K562 (cell line): ENCODE measurements at regions not wholly inside any gene's neighbourhood (a gene's known extent, or its start where the extent isn't known, plus 50 kb on each side); places are given as distances from the start of the nearest gene placed in this dataset.

Experiments
- ATAC-seq: fragments of 200-7000 bp; cut with Tn5 transposase; 3 replicates; pipeline ENCODE4 v1.9.1; 2020; ENCODE audit warnings: moderate library complexity
- BruUV-seq: library from RNA; stranded (reverse); fragments of 400-500 nt; replicated peaks from 2 replicates; lab custom pipeline; 2021; lab: Mats Ljungman, UMichigan
- CTCF ChIA-PET: fragments of 300-600 bp; formaldehyde crosslinking; extraction: SDS; loops from one replicate; lab custom pipeline; 2021; ENCODE audit warnings: low intra/inter-chr PET ratio; lab: Yijun Ruan, JAX
- POLR2A ChIA-PET: fragments of 300-600, 350-650 bp; sonication (Branson Sonifier 250); formaldehyde crosslinking; extraction: SDS; loops from one replicate; lab custom pipeline; 2021; ENCODE audit warnings: antibody characterized with exemption, inconsistent platforms; lab: Yijun Ruan, JAX
- DNase-seq, 4 experiments: peaks; one replicate each; pipeline versions ENCODE4 v3.0.0 to v3.0.0-alpha.2; 2011 to 2018; ENCODE audit warnings: low spot score in 3 of 4, mixed read lengths in 3 of 4; ENCODE audit errors: extremely low read depth in 1 of 4
- FAIRE-seq: peaks from 2 replicates; lab custom pipeline; 2011; peaks lifted over from hg19 to GRCh38; lab: Jason Lieb, UNC
- H2AFZ ChIP-seq: 2 replicates; pipeline ENCODE4 v1.6.0; 2011; ENCODE audit warnings: low read depth, low read length, control low read depth, inconsistent platforms
- H3K27ac ChIP-seq: fragments of 200-600 bp; 3 replicates; pipeline ENCODE4 v1.8.0; 2011; ENCODE audit warnings: low read depth, mild to moderate bottlenecking, control low read depth, inconsistent platforms, low read length, moderate library complexity, mixed read lengths; ENCODE audit errors: extremely low read depth
- H3K27me3 ChIP-seq, 2 experiments: fragments of 300-600 bp in 1 of 2; 2 replicates in 1 of 2; 3 replicates in 1 of 2; pipeline versions ENCODE4 v1.6.0 to v1.8.0; 2011; ENCODE audit warnings: inconsistent platforms in 2 of 2, low read length in 2 of 2, mild to moderate bottlenecking in 1 of 2, mixed read lengths in 1 of 2, moderate library complexity in 1 of 2; ENCODE audit not compliant: control insufficient read depth in 2 of 2, insufficient read depth in 2 of 2
- H3K36me3 ChIP-seq: fragments of 300-600 bp; 3 replicates; pipeline ENCODE4 v1.8.0; 2011; ENCODE audit warnings: mild to moderate bottlenecking, low read length, inconsistent platforms; ENCODE audit not compliant: control insufficient read depth, insufficient read depth
- H3K4me1 ChIP-seq, 2 experiments: fragments of 200-600 bp in 1 of 2; replicated peaks in 1 of 2; 2 replicates in 1 of 2; 3 replicates in 1 of 2; pipeline versions ENCODE4 v1.5.1 to v1.8.0; 2011; ENCODE audit warnings: inconsistent platforms in 2 of 2, low read length in 2 of 2, mild to moderate bottlenecking in 1 of 2, mixed read lengths in 1 of 2, moderate library complexity in 1 of 2; ENCODE audit not compliant: control insufficient read depth in 2 of 2, insufficient read depth in 2 of 2
- H3K4me2 ChIP-seq: 2 replicates; pipeline ENCODE4 v1.6.1; 2011; ENCODE audit warnings: low read length, control low read depth, inconsistent platforms, mixed read lengths; ENCODE audit not compliant: insufficient read depth
- H3K4me3 ChIP-seq: fragments of 200-600 bp; sonication (generic), shearing (Covaris generic); 2 replicates; pipeline ENCODE4 v1.5.1; 2016; ENCODE audit warnings: control low read depth, inconsistent platforms
- H3K79me2 ChIP-seq: fragments of 200-600 bp; 3 replicates; pipeline ENCODE4 v1.8.0; 2011; ENCODE audit warnings: low read length, inconsistent platforms; ENCODE audit not compliant: control insufficient read depth, insufficient read depth
- H3K9ac ChIP-seq, 2 experiments: 2 replicates each; pipeline versions ENCODE4 v1.6.0 to v1.6.1; 2011; ENCODE audit warnings: low read depth in 2 of 2, low read length in 2 of 2, control low read depth in 1 of 2, inconsistent platforms in 1 of 2, mild to moderate bottlenecking in 1 of 2, mixed read lengths in 1 of 2; ENCODE audit not compliant: insufficient read depth in 1 of 2
- H3K9me1 ChIP-seq: one replicate; pipeline ENCODE4 v1.6.0; 2011; ENCODE audit warnings: inconsistent platforms, mild to moderate bottlenecking, low read length, moderate library complexity; ENCODE audit not compliant: control insufficient read depth, insufficient read depth
- H3K9me3 ChIP-seq: replicated peaks from 2 replicates; pipeline ENCODE4 v1.5.1; 2011; ENCODE audit warnings: low read depth, low read length, inconsistent platforms; ENCODE audit not compliant: control insufficient read depth, insufficient read depth
- H4K20me1 ChIP-seq: replicated peaks from 2 replicates; pipeline ENCODE4 v1.6.1; 2011; ENCODE audit warnings: low read length, inconsistent platforms, mixed read lengths; ENCODE audit not compliant: control insufficient read depth, insufficient read depth
- BRCA1 ChIP-seq, 2 experiments: fragments of 450-650 bp in 1 of 2; sonication (generic) in 1 of 2; formaldehyde crosslinking in 1 of 2; IDR thresholded peaks; 2 replicates each; pipeline versions ENCODE4 v1.5.0 to v1.6.1; 2017 to 2020; ENCODE audit warnings: mild to moderate bottlenecking in 1 of 2, missing genetic modification reagents in 1 of 2
- CC2D1A ChIP-seq: fragments of 450-650 bp; IDR thresholded peaks from 2 replicates; pipeline ENCODE4 v1.6.1; 2017; ENCODE audit warnings: mild to moderate bottlenecking
- CEBPG ChIP-seq, 3 experiments: fragments of 200-800 bp in 1 of 3; sonication (Bioruptor generic) in 1 of 3; sonication (generic) in 1 of 3; formaldehyde crosslinking in 1 of 3; IDR thresholded peaks in 2 of 3; conservative IDR thresholded peaks in 1 of 3; 2 replicates each; pipeline versions ENCODE4 v1.6.1 to v1.8.0; 2016 to 2022; ENCODE audit warnings: missing compliant biosample characterization in 2 of 3, missing genetic modification characterization in 2 of 3, mild to moderate bottlenecking in 1 of 3, missing genetic modification reagents in 1 of 3
- DNMT1 ChIP-seq: fragments of 450-650 bp; IDR thresholded peaks from 2 replicates; pipeline ENCODE4 v1.6.1; 2016; ENCODE audit warnings: antibody characterized with exemption, mild to moderate bottlenecking
- FOSL1 ChIP-seq: fragments of 200-800 bp; sonication (Bioruptor generic); conservative IDR thresholded peaks from 2 replicates; pipeline ENCODE4 v1.6.1; 2016; ENCODE audit warnings: missing genetic modification characterization, missing compliant biosample characterization
- GATAD2B ChIP-seq: fragments of 450-650 bp; IDR thresholded peaks from 2 replicates; pipeline ENCODE4 v1.6.1; 2017; ENCODE audit warnings: mild to moderate bottlenecking, borderline replicate concordance
- MCM5 ChIP-seq: fragments of 450-650 bp; IDR thresholded peaks from 2 replicates; pipeline ENCODE4 v1.6.1; 2016; ENCODE audit warnings: low read depth
- MEIS2 ChIP-seq: fragments of 450-650 bp; IDR thresholded peaks from 2 replicates; pipeline ENCODE4 v1.6.1; 2014; ENCODE audit warnings: mild to moderate bottlenecking; ENCODE audit not compliant: partially characterized antibody
- SMARCC2 ChIP-seq: fragments of 450-650 bp; IDR thresholded peaks from 2 replicates; pipeline ENCODE4 v1.6.1; 2017; ENCODE audit warnings: antibody characterized with exemption, moderate library complexity, mild to moderate bottlenecking, low read depth
- TFAM ChIP-seq: fragments of 250-450 bp; sonication (Bioruptor Pico); conservative IDR thresholded peaks from 2 replicates; pipeline ENCODE4 v1.5.0; 2021; ENCODE audit warnings: mild to moderate bottlenecking, moderate library complexity
- ZNF165 ChIP-seq: fragments of 250-450 bp; sonication (Bioruptor Pico); IDR thresholded peaks from 2 replicates; pipeline ENCODE4 v1.4.0; 2020; ENCODE audit warnings: borderline replicate concordance
- ZNF324 ChIP-seq: fragments of 250-450 bp; sonication (Bioruptor Pico); IDR thresholded peaks from 2 replicates; pipeline ENCODE4 v1.4.0; 2020; ENCODE audit warnings: mild to moderate bottlenecking
- WGBS: fragments of 100-300 bp; shearing (Covaris generic); methylation state at CpG from one replicate; pipeline ENCODE4 v1.1.6; 2016; ENCODE audit warnings: low coverage, mixed read lengths; ENCODE audit not compliant: insufficient coverage; ENCODE audit errors: missing lambda C conversion rate; 5-methylcytosine and 5-hydroxymethylcytosine counted together
- in situ Hi-C: fragments of 300-500 bp; cut with MboI; formaldehyde crosslinking; loops from 4 replicates; pipeline ENCODE4 v1.15.0; 2018; ENCODE audit warnings: inconsistent platforms, mixed read lengths
- intact Hi-C: fragments of 100-400 bp; cut with micrococcal nuclease; formaldehyde crosslinking; loops from 2 replicates; pipeline ENCODE4 v1.14.2; 2022
- TF ChIP-seq, protein P1 (sequence below): fragments of 150-350 bp; IDR thresholded peaks from 2 replicates; pipeline ENCODE4 v1.6.1; 2014; ENCODE audit warnings: low read depth, mild to moderate bottlenecking, low read length, borderline replicate concordance

GRCh38 chr6:25181350-25181724 is 97.8 kb upstream of the CARMIL1 start:
- Histone ChIP-seq H3K4me3 (no peak overlapping the region), H3K9ac (no peak overlapping the region), H3K79me2 (no peaks in the 10 kb centered on the region), H3K36me3 (no peaks in the 10 kb centered on the region), H3K27me3 (peaks cover 4 to 15% of the 10 kb centered on the region in 2 experiments; a peak in 4 of 5 replicates), H3K9me3 (no peaks in the 10 kb centered on the region), H2AFZ (no peak overlapping the region), H3K4me1 (no peaks in the 10 kb centered on the region), H3K27ac (no peak overlapping the region), H3K9me1 (no peaks in the 10 kb centered on the region), H4K20me1 (no peaks in the 10 kb centered on the region), H3K4me2 (no peak overlapping the region)
- ATAC-seq, result no peak
- no TSS peak for BruUV-seq
- intact Hi-C loops, result no loop called here
- ChIA-PET CTCF (no interaction called here), POLR2A (interaction anchor here (1.1 kb wide), 1 partner anchor 8 kb away, joined by 6 read pairs; no protein-coding TSS in a partner anchor)
- no peak for TF ChIP-seq MCM5
- WGBS, result 6% methylated on average over 4 of the region's 4 CpGs
- in situ Hi-C loops, result no loop called here
- DNase-seq, result no peak
- no peak for FAIRE-seq

DNA sequence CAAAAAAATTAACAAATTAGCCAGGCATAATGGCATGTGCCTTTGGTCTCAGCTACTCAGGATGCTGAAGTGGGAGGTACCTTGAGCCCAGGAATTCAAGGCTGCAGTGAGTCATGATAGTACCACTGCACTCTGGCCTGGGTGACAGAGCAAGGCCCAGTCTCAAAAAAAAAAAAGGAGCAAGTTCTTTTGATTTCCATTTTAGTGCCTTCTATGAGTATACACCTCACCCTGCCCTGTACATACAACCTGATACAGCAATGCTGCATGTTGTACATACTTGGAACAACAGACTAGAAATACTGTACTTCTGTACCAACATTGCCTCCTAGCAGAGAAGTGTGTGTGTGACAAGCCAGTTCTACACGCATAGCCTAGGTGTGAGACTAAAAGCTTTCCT is 97.3 kb upstream of the CARMIL1 start:
- BruUV-seq, result no TSS peak
- no peaks in the 10 kb centered on the region for H3K9me3 ChIP-seq
- no peak overlapping the region for H3K9ac ChIP-seq
- ATAC-seq, result no peak
- TF ChIP-seq MEIS2 (no peak), GATAD2B (no peak), SMARCC2 (no peak), TFAM (CRISPR knock-in tag) (no peak), CEBPG (CRISPR knock-in tag; IDR thresholded peaks at IDR 0.05) (no peak), CEBPG (tag; conservative IDR thresholded peaks at IDR 0.05 in 1 of 2, IDR thresholded peaks at IDR 0.05 in 1 of 2) (no peak), ZNF165 (CRISPR knock-in tag) (no peak), ZNF324 (CRISPR knock-in tag) (no peak), FOSL1 (tag) (no peak), CC2D1A (no peak), DNMT1 (no peak), BRCA1 (IDR thresholded peaks at IDR 0.05) (no peak), BRCA1 (CRISPR knock-in tag; IDR thresholded peaks at IDR 0.05) (no peak)
- TF ChIP-seq, protein P1, sequence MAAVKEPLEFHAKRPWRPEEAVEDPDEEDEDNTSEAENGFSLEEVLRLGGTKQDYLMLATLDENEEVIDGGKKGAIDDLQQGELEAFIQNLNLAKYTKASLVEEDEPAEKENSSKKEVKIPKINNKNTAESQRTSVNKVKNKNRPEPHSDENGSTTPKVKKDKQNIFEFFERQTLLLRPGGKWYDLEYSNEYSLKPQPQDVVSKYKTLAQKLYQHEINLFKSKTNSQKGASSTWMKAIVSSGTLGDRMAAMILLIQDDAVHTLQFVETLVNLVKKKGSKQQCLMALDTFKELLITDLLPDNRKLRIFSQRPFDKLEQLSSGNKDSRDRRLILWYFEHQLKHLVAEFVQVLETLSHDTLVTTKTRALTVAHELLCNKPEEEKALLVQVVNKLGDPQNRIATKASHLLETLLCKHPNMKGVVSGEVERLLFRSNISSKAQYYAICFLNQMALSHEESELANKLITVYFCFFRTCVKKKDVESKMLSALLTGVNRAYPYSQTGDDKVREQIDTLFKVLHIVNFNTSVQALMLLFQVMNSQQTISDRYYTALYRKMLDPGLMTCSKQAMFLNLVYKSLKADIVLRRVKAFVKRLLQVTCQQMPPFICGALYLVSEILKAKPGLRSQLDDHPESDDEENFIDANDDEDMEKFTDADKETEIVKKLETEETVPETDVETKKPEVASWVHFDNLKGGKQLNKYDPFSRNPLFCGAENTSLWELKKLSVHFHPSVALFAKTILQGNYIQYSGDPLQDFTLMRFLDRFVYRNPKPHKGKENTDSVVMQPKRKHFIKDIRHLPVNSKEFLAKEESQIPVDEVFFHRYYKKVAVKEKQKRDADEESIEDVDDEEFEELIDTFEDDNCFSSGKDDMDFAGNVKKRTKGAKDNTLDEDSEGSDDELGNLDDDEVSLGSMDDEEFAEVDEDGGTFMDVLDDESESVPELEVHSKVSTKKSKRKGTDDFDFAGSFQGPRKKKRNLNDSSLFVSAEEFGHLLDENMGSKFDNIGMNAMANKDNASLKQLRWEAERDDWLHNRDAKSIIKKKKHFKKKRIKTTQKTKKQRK, result no peak
- ChIA-PET CTCF (no interaction called here), POLR2A (no interaction called here)
- peaks cover 4 to 15% of the 10 kb centered on the region in 2 experiments; a peak in 4 of 5 replicates for H3K27me3 ChIP-seq
- H2AFZ ChIP-seq, result no peak overlapping the region
- no peaks in the 10 kb centered on the region for H3K36me3 ChIP-seq
- WGBS, result 0% methylated on average over 1 of the region's 1 CpG
- DNase-seq, result no peak
- H3K79me2 ChIP-seq, result no peaks in the 10 kb centered on the region
- no peak overlapping the region for H3K4me3 ChIP-seq
- H3K4me2 ChIP-seq, result no peak overlapping the region
- no peaks in the 10 kb centered on the region for H3K9me1 ChIP-seq
- in situ Hi-C loops (no loop called here), intact Hi-C loops (no loop called here)
- H4K20me1 ChIP-seq, result no peaks in the 10 kb centered on the region
- no peaks in the 10 kb centered on the region for H3K4me1 ChIP-seq
- no peak overlapping the region for H3K27ac ChIP-seq
- FAIRE-seq, result no peak
